Stimulated activated memory B cell treated with anti-CD40 and anti-IgM and Interleukin-4, amounts not matched to agents 10 μg/mL and 1 μg/mL and 100 μg/mL, for 72 hours (primary cell): ENCODE measurements at regions not wholly inside any gene's neighbourhood (a gene's known extent, or its start where the extent isn't known, plus 50 kb on each side); places are given as distances from the start of the nearest gene placed in this dataset.
A peak's percentile ranks its signal among the peaks of the same experiment; 100 is the strongest.

Source experiments
- ATAC-seq: fragments of 150-1000 bp; cut with Tn5 transposase; 2 replicates; pipeline ENCODE4 v1.10.0; 2021
- H3K27ac Mint-ChIP-seq: one replicate; pipeline ENCODE4 v1.8.0; 2022; ENCODE audit warnings: mild to moderate bottlenecking, mixed read lengths
- H3K27me3 Mint-ChIP-seq: one replicate; pipeline ENCODE4 v1.8.0; 2022; ENCODE audit warnings: mixed read lengths
- H3K36me3 Mint-ChIP-seq: one replicate; pipeline ENCODE4 v1.8.0; 2022; ENCODE audit warnings: mixed read lengths
- H3K4me1 Mint-ChIP-seq: one replicate; pipeline ENCODE4 v1.8.0; 2022; ENCODE audit warnings: mixed read lengths
- H3K4me3 Mint-ChIP-seq: one replicate; pipeline ENCODE4 v1.8.0; 2022; ENCODE audit warnings: mild to moderate bottlenecking, moderate library complexity, mixed read lengths
- H3K9me3 Mint-ChIP-seq: one replicate; pipeline ENCODE4 v1.8.0; 2022; ENCODE audit warnings: mixed read lengths

GRCh38 chr12:124396544-124397398 lies 101.9 kb downstream of the RFLNA start:
- no peak overlapping the region for H3K27ac Mint-ChIP-seq
- peaks cover 75% of the 10 kb centered on the region for H3K36me3 Mint-ChIP-seq

GRCh38 chr12:124395986-124396385 lies 101.1 kb downstream of the RFLNA start:
- Mint-ChIP-seq H3K27ac (no peak overlapping the region), H3K4me1 (peaks cover 37% of the 10 kb centered on the region), H3K36me3 (peaks cover 69% of the 10 kb centered on the region), H3K9me3 (no peaks in the 10 kb centered on the region), H3K4me3 (no peak overlapping the region), H3K27me3 (no peaks in the 10 kb centered on the region)
- no peak for ATAC-seq

More at GRCh38 chr12:124396544-124397398, 101.9 kb downstream of the RFLNA start:
- no peak for ATAC-seq
- no peaks in the 10 kb centered on the region for H3K27me3 Mint-ChIP-seq
- H3K4me3 Mint-ChIP-seq = no peak overlapping the region
- H3K4me1 Mint-ChIP-seq = peaks cover 29% of the 10 kb centered on the region
- H3K9me3 Mint-ChIP-seq = no peaks in the 10 kb centered on the region

- H3K27ac Mint-ChIP-seq = no peak overlapping the region
- no peaks in the 10 kb centered on the region for H3K9me3 Mint-ChIP-seq
- H3K27me3 Mint-ChIP-seq = no peaks in the 10 kb centered on the region
Measured at GRCh38 chr12:124395284-124395752, 100.4 kb downstream of the RFLNA start.

GRCh38 chr12:124394462-124395128 lies 99.7 kb downstream of the RFLNA start:
- Mint-ChIP-seq H3K4me1 (peaks cover 51% of the 10 kb centered on the region), H3K27me3 (no peaks in the 10 kb centered on the region), H3K36me3 (peaks cover 57% of the 10 kb centered on the region), H3K27ac (no peak overlapping the region), H3K9me3 (no peaks in the 10 kb centered on the region), H3K4me3 (no peak overlapping the region)
- ATAC-seq = no peak

More at GRCh38 chr12:124395284-124395752, 100.4 kb downstream of the RFLNA start:
- H3K4me3 Mint-ChIP-seq = no peak overlapping the region
- peaks cover 62% of the 10 kb centered on the region for H3K36me3 Mint-ChIP-seq
- no peak for ATAC-seq
- H3K4me1 Mint-ChIP-seq = peaks cover 43% of the 10 kb centered on the region

DNA sequence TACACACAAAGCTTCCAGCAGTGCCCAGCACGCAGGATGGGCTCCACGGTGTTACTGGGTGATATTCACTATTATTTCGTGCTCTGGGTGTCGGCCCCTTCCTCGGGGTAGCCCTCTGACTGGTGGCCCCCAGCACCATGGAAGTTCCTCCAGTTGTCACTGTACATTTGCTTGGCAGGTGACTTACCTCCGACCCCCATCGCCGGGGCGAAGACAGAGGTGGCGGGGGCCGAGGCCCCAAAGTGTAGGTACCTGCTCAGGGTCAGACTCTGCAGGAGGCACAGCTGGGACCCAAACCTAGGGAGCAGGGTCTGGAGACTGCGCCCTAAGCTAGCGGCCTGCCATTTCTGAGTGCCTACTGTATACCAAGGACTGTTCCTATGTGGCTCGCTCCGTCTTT lies 98.9 kb downstream of the RFLNA start:
- H3K4me3 Mint-ChIP-seq = no peak overlapping the region
- no peaks in the 10 kb centered on the region for H3K27me3 Mint-ChIP-seq
- H3K27ac Mint-ChIP-seq = peak overlapping the region; percentile 92
- peaks cover 57% of the 10 kb centered on the region for H3K4me1 Mint-ChIP-seq
- ATAC-seq = no peak
- no peaks in the 10 kb centered on the region for H3K9me3 Mint-ChIP-seq
- H3K36me3 Mint-ChIP-seq = peaks cover 50% of the 10 kb centered on the region

GRCh38 chr12:124393414-124393790 lies 98.5 kb downstream of the RFLNA start:
- no peak overlapping the region for H3K4me3 Mint-ChIP-seq
- H3K36me3 Mint-ChIP-seq = peaks cover 47% of the 10 kb centered on the region
- ATAC-seq = no peak
- peak overlapping the region; percentile 92 for H3K27ac Mint-ChIP-seq
- H3K27me3 Mint-ChIP-seq = no peaks in the 10 kb centered on the region
- H3K4me1 Mint-ChIP-seq = peaks cover 61% of the 10 kb centered on the region
- no peaks in the 10 kb centered on the region for H3K9me3 Mint-ChIP-seq

- H3K27ac Mint-ChIP-seq = peak overlapping the region; percentile 92
- ATAC-seq = no peak
Measured at GRCh38 chr12:124392667-124393413, 97.9 kb downstream of the RFLNA start.

DNA sequence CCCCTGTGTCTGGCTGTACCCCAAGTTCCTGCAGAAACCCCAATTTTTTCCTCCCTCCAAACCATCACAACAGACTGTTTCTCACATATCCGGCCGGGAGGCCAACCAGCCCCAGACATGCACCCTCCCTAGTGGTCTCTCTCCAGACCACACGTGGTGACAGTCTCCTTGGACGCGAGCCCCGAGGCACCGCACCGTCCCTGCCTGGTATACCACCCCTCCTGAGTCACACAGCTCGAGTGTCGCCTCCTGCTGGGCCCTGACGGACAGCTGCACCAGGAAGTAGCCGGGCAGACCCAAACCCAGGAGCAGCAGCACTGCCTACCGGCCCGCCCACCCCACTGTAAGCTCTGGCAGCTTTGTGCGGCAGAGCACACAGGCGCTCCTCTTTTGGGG lies 97.4 kb downstream of the RFLNA start:
- Mint-ChIP-seq H3K4me3 (peak overlapping the region; percentile 28), H3K9me3 (no peaks in the 10 kb centered on the region), H3K27me3 (no peaks in the 10 kb centered on the region), H3K4me1 (peaks cover 71% of the 10 kb centered on the region), H3K27ac (peak overlapping the region; percentile 92), H3K36me3 (peaks cover 37% of the 10 kb centered on the region)
- no peak for ATAC-seq

More at GRCh38 chr12:124392667-124393413, 97.9 kb downstream of the RFLNA start:
- no peak overlapping the region for H3K4me3 Mint-ChIP-seq
- H3K4me1 Mint-ChIP-seq = peaks cover 67% of the 10 kb centered on the region
- H3K9me3 Mint-ChIP-seq = no peaks in the 10 kb centered on the region
- peaks cover 42% of the 10 kb centered on the region for H3K36me3 Mint-ChIP-seq
- no peaks in the 10 kb centered on the region for H3K27me3 Mint-ChIP-seq

DNA sequence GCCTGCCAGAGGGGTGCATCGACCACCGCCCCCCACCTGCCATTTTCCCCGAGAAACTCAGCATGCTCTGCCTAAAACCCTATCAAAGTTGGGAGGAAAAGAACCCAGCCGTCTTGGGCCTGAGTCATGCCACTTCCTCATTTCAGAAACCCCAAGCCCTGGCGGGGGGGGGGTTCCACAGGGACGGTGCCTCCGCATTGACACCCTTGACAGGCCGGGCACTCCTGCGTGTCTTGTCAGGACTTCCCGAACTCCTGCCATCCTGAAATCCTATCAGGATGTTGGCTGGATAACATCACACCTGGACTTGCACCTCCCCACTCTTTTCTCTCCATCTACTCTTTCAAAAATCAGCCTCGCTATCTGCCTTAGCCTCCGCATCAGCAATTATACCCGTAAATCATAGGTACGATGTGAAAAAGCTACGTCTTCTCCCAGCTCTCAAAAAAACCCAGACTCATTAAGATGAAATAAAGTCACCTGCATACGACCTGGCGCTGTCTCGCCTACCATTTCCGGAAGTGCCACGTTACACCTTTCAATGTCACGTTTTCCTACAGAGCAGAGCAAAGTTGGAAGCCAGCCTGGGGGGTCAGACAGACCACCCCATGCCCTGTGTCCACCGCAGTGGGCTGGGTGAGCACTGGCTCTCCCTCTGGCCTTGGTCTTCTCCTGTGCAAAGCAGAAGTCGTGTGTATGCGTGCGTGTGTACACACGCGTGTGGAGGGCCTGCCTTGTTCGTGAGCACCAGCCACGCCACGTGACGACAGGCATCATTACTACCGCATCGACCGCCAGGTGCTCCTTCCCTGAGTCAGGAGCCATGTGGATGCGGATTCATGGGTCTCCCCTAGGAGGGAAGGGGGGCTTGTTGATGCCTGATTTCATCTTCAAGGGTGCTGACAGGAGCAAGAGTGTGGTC lies 96.7 kb downstream of the RFLNA start:
- H3K4me3 Mint-ChIP-seq = peak overlapping the region; percentile 80

GRCh38 chr12:124390442-124391097 lies 95.7 kb downstream of the RFLNA start:
- H3K4me1 Mint-ChIP-seq = peaks cover 71% of the 10 kb centered on the region
- no peaks in the 10 kb centered on the region for H3K27me3 Mint-ChIP-seq

More for the DNA sequence above, 96.7 kb downstream of the RFLNA start:
- H3K36me3 Mint-ChIP-seq = peaks cover 31% of the 10 kb centered on the region
- H3K9me3 Mint-ChIP-seq = no peaks in the 10 kb centered on the region
- H3K4me1 Mint-ChIP-seq = peaks cover 71% of the 10 kb centered on the region
- no peaks in the 10 kb centered on the region for H3K27me3 Mint-ChIP-seq
- ATAC-seq = peak; percentile 85
- H3K27ac Mint-ChIP-seq = peak overlapping the region; percentile 92

GRCh38 chr12:124389725-124390441 lies 95.0 kb downstream of the RFLNA start:
- Mint-ChIP-seq H3K4me3 (peak overlapping the region; percentile 80), H3K9me3 (no peaks in the 10 kb centered on the region), H3K27me3 (no peaks in the 10 kb centered on the region), H3K4me1 (peaks cover 71% of the 10 kb centered on the region), H3K27ac (peak overlapping the region; percentile 92), H3K36me3 (peaks cover 21% of the 10 kb centered on the region)
- no peak for ATAC-seq

More at GRCh38 chr12:124390442-124391097, 95.7 kb downstream of the RFLNA start:
- Mint-ChIP-seq H3K9me3 (no peaks in the 10 kb centered on the region), H3K4me3 (peak overlapping the region; percentile 80), H3K27ac (peak overlapping the region; percentile 92), H3K36me3 (peaks cover 25% of the 10 kb centered on the region)
- peak; percentile 70 for ATAC-seq

DNA sequence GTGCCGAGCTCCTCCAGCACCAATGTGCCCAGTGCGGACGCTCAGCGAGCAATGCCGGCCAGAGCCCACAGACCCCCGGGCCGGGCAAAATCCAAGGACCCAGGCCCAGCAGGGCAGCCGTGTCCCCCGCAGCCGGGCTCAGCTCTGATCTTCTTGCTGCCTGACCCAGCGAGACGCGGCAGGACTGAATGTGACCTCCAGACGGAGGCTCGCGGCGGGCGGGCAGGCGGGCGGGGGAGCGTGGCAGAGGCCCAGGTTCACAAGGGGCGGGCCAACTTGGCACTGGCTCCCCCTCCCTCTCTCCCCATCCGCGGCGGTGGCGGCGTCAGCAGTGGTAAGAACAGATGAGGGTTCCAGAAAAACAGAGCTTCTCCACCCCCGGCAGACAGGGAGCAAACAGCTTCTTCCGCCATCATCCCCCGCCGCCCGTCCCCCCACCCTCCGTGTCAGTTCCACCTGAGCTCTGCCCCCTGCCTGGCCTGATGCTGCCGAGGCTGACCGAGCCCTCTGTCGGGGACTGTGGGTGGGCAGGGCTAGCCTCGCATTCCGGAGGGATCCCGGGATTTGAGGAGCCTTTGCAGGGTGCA lies 94.3 kb downstream of the RFLNA start:
- H3K9me3 Mint-ChIP-seq = no peaks in the 10 kb centered on the region
- no peaks in the 10 kb centered on the region for H3K27me3 Mint-ChIP-seq
- ATAC-seq = peak; percentile 46
- H3K27ac Mint-ChIP-seq = peak overlapping the region; percentile 92
- H3K4me3 Mint-ChIP-seq = peak overlapping the region; percentile 62
- H3K4me1 Mint-ChIP-seq = peaks cover 66% of the 10 kb centered on the region
- H3K36me3 Mint-ChIP-seq = peaks cover 18% of the 10 kb centered on the region

- Mint-ChIP-seq H3K27ac (peak overlapping the region; percentile 92), H3K36me3 (peaks cover 13% of the 10 kb centered on the region), H3K4me1 (peaks cover 61% of the 10 kb centered on the region), H3K27me3 (no peaks in the 10 kb centered on the region), H3K9me3 (no peaks in the 10 kb centered on the region), H3K4me3 (peak overlapping the region; percentile 68)
- ATAC-seq = peak; percentile 47
Measured at GRCh38 chr12:124388679-124389137, 93.8 kb downstream of the RFLNA start.
